ENCODE measurements at regions not wholly inside any gene's neighbourhood (a gene's known extent, or its start where the extent isn't known, plus 50 kb on each side); places are given as distances from the start of the nearest gene placed in this dataset.

- no peak overlapping the region for H3K27ac ChIP-seq
- TF ChIP-seq, protein P1, sequence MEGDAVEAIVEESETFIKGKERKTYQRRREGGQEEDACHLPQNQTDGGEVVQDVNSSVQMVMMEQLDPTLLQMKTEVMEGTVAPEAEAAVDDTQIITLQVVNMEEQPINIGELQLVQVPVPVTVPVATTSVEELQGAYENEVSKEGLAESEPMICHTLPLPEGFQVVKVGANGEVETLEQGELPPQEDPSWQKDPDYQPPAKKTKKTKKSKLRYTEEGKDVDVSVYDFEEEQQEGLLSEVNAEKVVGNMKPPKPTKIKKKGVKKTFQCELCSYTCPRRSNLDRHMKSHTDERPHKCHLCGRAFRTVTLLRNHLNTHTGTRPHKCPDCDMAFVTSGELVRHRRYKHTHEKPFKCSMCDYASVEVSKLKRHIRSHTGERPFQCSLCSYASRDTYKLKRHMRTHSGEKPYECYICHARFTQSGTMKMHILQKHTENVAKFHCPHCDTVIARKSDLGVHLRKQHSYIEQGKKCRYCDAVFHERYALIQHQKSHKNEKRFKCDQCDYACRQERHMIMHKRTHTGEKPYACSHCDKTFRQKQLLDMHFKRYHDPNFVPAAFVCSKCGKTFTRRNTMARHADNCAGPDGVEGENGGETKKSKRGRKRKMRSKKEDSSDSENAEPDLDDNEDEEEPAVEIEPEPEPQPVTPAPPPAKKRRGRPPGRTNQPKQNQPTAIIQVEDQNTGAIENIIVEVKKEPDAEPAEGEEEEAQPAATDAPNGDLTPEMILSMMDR (IDR thresholded peaks at IDR 0.05): no peak
- TF ChIP-seq ZFX (IDR thresholded peaks at IDR 0.05; ENCODE audit: borderline replicate concordance): no peak
Observed at GRCh38 chr15:47824147-47824546, 106.8 kb downstream of the SEMA6D start.

DNA sequence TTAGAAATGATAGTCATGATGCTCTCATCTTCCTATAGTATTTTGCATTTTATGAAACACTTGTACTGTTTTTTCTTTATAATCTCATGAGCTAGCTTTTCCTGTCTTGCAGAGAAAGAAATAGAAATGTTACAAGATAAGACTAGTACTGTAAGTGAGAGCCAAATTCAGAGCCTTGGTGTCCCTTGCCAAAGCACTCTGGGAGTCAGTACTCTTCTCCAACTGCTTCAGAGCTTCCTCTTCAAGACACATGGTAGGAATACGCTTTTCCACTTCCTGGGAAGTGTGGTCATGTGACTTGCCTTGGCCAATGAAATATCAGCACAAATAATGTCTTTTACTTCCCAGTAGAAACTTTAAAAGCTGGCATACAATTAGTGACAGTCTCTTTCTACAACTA, 112.4 kb downstream of the SEMA6D start:
- H3K27ac ChIP-seq: no peak overlapping the region
- TF ChIP-seq ZFX (IDR thresholded peaks at IDR 0.05; ENCODE audit: borderline replicate concordance): no peak
- TF ChIP-seq, protein P1 (IDR thresholded peaks at IDR 0.05): no peak

GRCh38 chr15:47834093-47834492, 116.8 kb downstream of the SEMA6D start:
- TF ChIP-seq, protein P1 (IDR thresholded peaks at IDR 0.05): no peak
- no peak for TF ChIP-seq ZFX (IDR thresholded peaks at IDR 0.05; ENCODE audit: borderline replicate concordance)

GRCh38 chr15:47839233-47839825, 122.0 kb downstream of the SEMA6D start:
- TF ChIP-seq ZFX (IDR thresholded peaks at IDR 0.05; ENCODE audit: borderline replicate concordance): no peak
- TF ChIP-seq, protein P1 (IDR thresholded peaks at IDR 0.05): no peak
- H3K27ac ChIP-seq: no peak overlapping the region

More at GRCh38 chr15:47834093-47834492, 116.8 kb downstream of the SEMA6D start:
- H3K27ac ChIP-seq: no peak overlapping the region

- no peak overlapping the region for H3K27ac ChIP-seq
- no peak for TF ChIP-seq ZFX (IDR thresholded peaks at IDR 0.05; ENCODE audit: borderline replicate concordance)
- TF ChIP-seq, protein P1 (IDR thresholded peaks at IDR 0.05): no peak
Observed at GRCh38 chr15:47843124-47843663, 125.9 kb downstream of the SEMA6D start.

DNA sequence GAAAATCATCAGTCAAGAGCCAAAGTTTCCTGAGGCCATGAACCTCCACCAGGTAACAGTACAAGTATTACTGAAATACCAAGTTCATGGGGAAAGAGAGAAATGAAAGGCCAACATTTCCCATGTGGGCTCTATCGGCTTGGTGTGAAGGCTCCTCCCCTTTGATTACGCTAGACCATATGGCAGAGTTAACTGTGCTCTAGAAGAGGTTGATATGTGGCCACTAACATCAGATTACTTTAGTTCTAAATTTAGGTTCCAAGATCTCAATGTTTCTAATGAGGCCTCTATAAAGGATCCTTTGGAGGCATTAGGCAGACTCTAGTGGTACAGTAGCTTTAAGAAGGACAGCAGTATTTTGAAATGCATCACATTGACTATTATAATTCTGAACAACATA, 127.1 kb downstream of the SEMA6D start:
- no peak overlapping the region for H3K27ac ChIP-seq
- TF ChIP-seq, protein P1 (IDR thresholded peaks at IDR 0.05): no peak
- TF ChIP-seq ZFX (IDR thresholded peaks at IDR 0.05; ENCODE audit: borderline replicate concordance): no peak

DNA sequence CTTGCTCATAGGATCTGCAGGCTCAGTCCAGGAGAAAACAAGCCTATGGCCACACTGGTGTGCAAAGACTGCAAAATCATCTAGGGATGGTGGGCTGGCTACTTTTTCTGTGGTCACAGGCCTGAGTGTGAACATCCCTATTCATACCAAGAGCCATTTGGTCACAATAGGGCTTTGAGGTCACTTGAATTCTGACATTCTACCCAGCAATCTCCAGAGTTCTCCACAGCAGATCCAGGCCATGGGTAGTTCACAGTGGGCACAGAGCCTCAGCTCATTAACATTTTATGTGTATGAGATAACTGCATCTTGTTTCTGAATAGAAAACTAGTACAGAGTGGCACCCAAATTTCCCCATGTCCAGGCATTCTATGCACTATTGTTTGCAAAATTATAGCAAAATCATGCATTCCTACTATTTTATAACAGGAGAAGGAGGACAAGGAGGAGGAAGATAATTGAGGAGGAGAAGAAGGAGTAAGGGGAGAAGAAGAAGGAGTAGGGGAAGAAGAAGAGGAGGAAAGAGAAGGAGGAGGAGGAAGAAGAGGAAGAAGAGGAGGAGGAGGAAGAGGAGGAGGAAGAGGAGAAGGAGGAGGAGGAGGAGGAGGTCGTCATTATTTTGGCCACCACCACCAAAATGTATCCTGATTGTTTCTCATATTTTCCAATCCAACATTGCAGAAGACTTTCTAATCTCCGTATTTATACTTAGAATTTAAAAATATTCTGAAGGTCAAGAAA, 129.0 kb downstream of the SEMA6D start:
- TF ChIP-seq, protein P1 (IDR thresholded peaks at IDR 0.05): no peak
- no peak for TF ChIP-seq ZFX (IDR thresholded peaks at IDR 0.05; ENCODE audit: borderline replicate concordance)
- no peak overlapping the region for H3K27ac ChIP-seq

All from 22Rv1 (cell line).